IMR-90 (cell line): ENCODE measurements at regions not wholly inside any gene's neighbourhood (a gene's known extent, or its start where the extent isn't known, plus 50 kb on each side); places are given as distances from the start of the nearest gene placed in this dataset.
"Not testable (repeated sequence)": the region's sequence is repeated elsewhere in the genome, so short reads cannot be mapped to it uniquely, and the experiment has no call there.

Experiments
- BHLHE40 ChIP-seq: fragments of 150-350 bp; IDR thresholded peaks from 2 replicates; pipeline ENCODE4 v1.6.1; 2016; ENCODE audit warnings: mild to moderate bottlenecking, low read depth, low read length
- CEBPB ChIP-seq: IDR thresholded peaks from 2 replicates; pipeline ENCODE4 v1.6.1; 2012; ENCODE audit warnings: low read depth, low read length, improper control_type of control experiment
- CTCF ChIP-seq: conservative IDR thresholded peaks from 2 replicates; pipeline ENCODE4 v1.5.1; 2012; ENCODE audit warnings: mild to moderate bottlenecking, low read depth, low read length, improper control_type of control experiment
- ELK1 ChIP-seq: fragments of 150-350 bp; IDR thresholded peaks from 2 replicates; pipeline ENCODE4 v1.6.1; 2016; ENCODE audit warnings: low read depth, mild to moderate bottlenecking, low read length, moderate library complexity, borderline replicate concordance
- FOS ChIP-seq: fragments of 150-350 bp; IDR thresholded peaks from 2 replicates; pipeline ENCODE4 v1.6.1; 2016; ENCODE audit warnings: low read depth, low read length
- MXI1 ChIP-seq: IDR thresholded peaks from 2 replicates; pipeline ENCODE4 v1.6.1; 2012; ENCODE audit warnings: low read depth, mild to moderate bottlenecking, low read length, moderate library complexity, borderline replicate concordance
- NFE2L2 ChIP-seq: fragments of 150-350 bp; IDR thresholded peaks from 2 replicates; pipeline ENCODE4 v1.6.1; 2016; ENCODE audit warnings: low read depth, mild to moderate bottlenecking, low read length
- POLR2A ChIP-seq: IDR thresholded peaks from 2 replicates; pipeline ENCODE4 v1.6.1; 2012; ENCODE audit warnings: mild to moderate bottlenecking, low read depth, low read length
- RAD21 ChIP-seq: IDR thresholded peaks from 2 replicates; pipeline ENCODE4 v1.6.1; 2012; ENCODE audit warnings: low read length, improper control_type of control experiment
- RCOR1 ChIP-seq: IDR thresholded peaks from 2 replicates; pipeline ENCODE4 v1.6.1; 2012; ENCODE audit warnings: mild to moderate bottlenecking, low read length, improper control_type of control experiment; ENCODE audit not compliant: insufficient replicate concordance
- RFX5 ChIP-seq: IDR thresholded peaks from 2 replicates; pipeline ENCODE4 v1.8.0; 2012; ENCODE audit warnings: low read depth, mild to moderate bottlenecking, low read length, moderate library complexity
- SMC3 ChIP-seq: fragments of 150-350 bp; IDR thresholded peaks from 2 replicates; pipeline ENCODE4 v1.6.1; 2016; ENCODE audit warnings: low read depth, mild to moderate bottlenecking, antibody characterized with exemption, low read length, moderate library complexity
- USF2 ChIP-seq: fragments of 150-350 bp; IDR thresholded peaks from 2 replicates; pipeline ENCODE4 v1.6.1; 2017; ENCODE audit warnings: mild to moderate bottlenecking, antibody characterized with exemption, low read length, low read depth

- TF ChIP-seq CTCF, BHLHE40, MXI1, POLR2A, SMC3, FOS, ELK1, USF2, RAD21, RFX5, RCOR1, CEBPB, NFE2L2: not testable (repeated sequence)
Observed at GRCh38 chr5:66293851-66294250, 149.8 kb downstream of the SREK1 start.
